Skin epidermis (tissue), 12 donors: ENCODE measurements at regions not wholly inside any gene's neighbourhood (a gene's known extent, or its start where the extent isn't known, plus 50 kb on each side); places are given as distances from the start of the nearest gene placed in this dataset.
A peak's percentile ranks its signal among the peaks of the same experiment; 100 is the strongest.

Experiments
- H3K27ac ChIP-seq, 21 experiments: fragments of 200-600 bp; sonication (generic) in 11 of 21; one replicate each; pipeline ENCODE4 v1.5.0; 2020; ENCODE audit warnings: mild to moderate bottlenecking in 3 of 21, inconsistent platforms in 2 of 21, moderate library complexity in 2 of 21
- H3K4me3 ChIP-seq, 7 experiments: fragments of 200-600 bp; sonication (generic) in 2 of 7; one replicate each; pipeline ENCODE4 v1.5.0; 2020; ENCODE audit warnings: inconsistent platforms in 2 of 7, mild to moderate bottlenecking in 2 of 7, moderate library complexity in 1 of 7

- H3K27ac ChIP-seq = no peak overlapping the region
- H3K4me3 ChIP-seq = no peak overlapping the region
Observed at GRCh38 chr1:5670590-5671350, 321.5 kb downstream of the NPHP4 start.

- Histone ChIP-seq H3K4me3 (no peak overlapping the region), H3K27ac (peak overlapping the region in 4 of 21 experiments; percentile 47 to 79 (median 66))
Observed at GRCh38 chr1:5667513-5668325, 324.5 kb downstream of the NPHP4 start.

GRCh38 chr1:5664906-5665875, 327.0 kb downstream of the NPHP4 start:
- Histone ChIP-seq H3K4me3 (no peak overlapping the region), H3K27ac (no peak overlapping the region)

- Histone ChIP-seq H3K4me3 (no peak overlapping the region), H3K27ac (no peak overlapping the region)
Observed at GRCh38 chr1:5664081-5664768, 328.0 kb downstream of the NPHP4 start.

- Histone ChIP-seq H3K27ac (no peak overlapping the region), H3K4me3 (no peak overlapping the region)
Observed at GRCh38 chr1:5662744-5663126, 329.5 kb downstream of the NPHP4 start.

GRCh38 chr1:5662086-5662743, 330.0 kb downstream of the NPHP4 start:
- Histone ChIP-seq H3K4me3 (no peak overlapping the region), H3K27ac (no peak overlapping the region)

GRCh38 chr1:5661196-5662085, 330.8 kb downstream of the NPHP4 start:
- Histone ChIP-seq H3K4me3 (no peak overlapping the region), H3K27ac (no peak overlapping the region)

GRCh38 chr1:5660141-5660935, 331.9 kb downstream of the NPHP4 start:
- H3K27ac ChIP-seq = peak overlapping the region in 3 of 21 experiments; percentile 12 to 57 (median 21)
- H3K4me3 ChIP-seq = no peak overlapping the region

GRCh38 chr1:5659606-5660005, 332.6 kb downstream of the NPHP4 start:
- no peak overlapping the region for H3K4me3 ChIP-seq
- H3K27ac ChIP-seq = peak overlapping the region in 3 of 21 experiments; percentile 12 to 57 (median 21)

- H3K27ac ChIP-seq = no peak overlapping the region
- no peak overlapping the region for H3K4me3 ChIP-seq
Observed at GRCh38 chr1:5658340-5659316, 333.6 kb downstream of the NPHP4 start.

GRCh38 chr1:5651964-5652821, 340.0 kb downstream of the NPHP4 start:
- H3K4me3 ChIP-seq = no peak overlapping the region

GRCh38 chr1:5651473-5651872, 340.8 kb downstream of the NPHP4 start:
- H3K4me3 ChIP-seq = no peak overlapping the region

More at GRCh38 chr1:5651964-5652821, 340.0 kb downstream of the NPHP4 start:
- no peak overlapping the region for H3K27ac ChIP-seq

GRCh38 chr1:5651027-5651410, 341.2 kb downstream of the NPHP4 start:
- H3K27ac ChIP-seq = no peak overlapping the region
- H3K4me3 ChIP-seq = no peak overlapping the region

More at GRCh38 chr1:5651473-5651872, 340.8 kb downstream of the NPHP4 start:
- H3K27ac ChIP-seq = no peak overlapping the region

- no peak overlapping the region for H3K27ac ChIP-seq
- no peak overlapping the region for H3K4me3 ChIP-seq
Observed at GRCh38 chr1:5650283-5651026, 341.8 kb downstream of the NPHP4 start.
